GM18508 (cell line): ENCODE measurements at regions not wholly inside any gene's neighbourhood (a gene's known extent, or its start where the extent isn't known, plus 50 kb on each side); places are given as distances from the start of the nearest gene placed in this dataset.

ENCODE experiments used
- ATAC-seq: cut with Tn5 transposase; IDR thresholded peaks from one replicate; pipeline ENCODE4 v1.9.1; 2021; ENCODE audit warnings: moderate number of reproducible peaks; ENCODE audit not compliant: insufficient read depth, unreplicated experiment

DNA sequence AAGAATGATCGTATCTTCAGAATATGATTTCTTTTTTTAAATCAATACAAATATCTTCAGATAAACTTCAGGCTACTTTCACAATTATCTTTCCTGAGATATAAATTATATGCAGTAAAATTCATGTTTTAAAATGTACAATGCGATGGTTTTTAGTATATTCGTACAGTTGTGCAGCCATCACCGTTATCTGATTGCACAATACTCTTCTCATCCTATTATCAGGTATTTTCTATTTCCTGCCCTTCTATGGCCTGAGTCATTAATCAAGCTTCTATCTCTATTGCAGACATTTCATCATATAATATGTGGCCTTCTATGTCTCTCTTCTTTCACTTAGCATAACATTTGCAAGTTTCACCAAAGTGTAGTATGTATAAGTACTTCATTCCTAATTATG, 1360.2 kb upstream of the SLC10A2 start:
- no peak for ATAC-seq

DNA sequence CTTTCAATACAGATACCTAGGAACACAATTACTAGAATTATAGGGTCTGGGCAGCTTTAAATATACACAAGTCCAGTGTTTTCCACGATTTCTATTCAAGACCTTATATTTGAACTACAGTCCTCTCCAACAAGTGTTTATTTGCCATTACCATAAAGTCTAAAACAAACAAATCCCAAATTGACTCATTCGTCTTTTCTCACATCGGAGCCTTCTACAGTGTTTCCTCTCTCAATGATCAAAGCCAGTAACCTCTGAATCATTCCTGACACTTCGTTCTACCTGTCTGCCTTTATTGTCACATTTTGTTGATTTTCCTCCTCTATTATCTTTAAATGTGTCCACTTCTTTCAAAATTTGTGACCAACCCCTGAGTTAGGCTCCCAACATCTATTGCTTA, 1356.5 kb upstream of the SLC10A2 start:
- no peak for ATAC-seq

DNA sequence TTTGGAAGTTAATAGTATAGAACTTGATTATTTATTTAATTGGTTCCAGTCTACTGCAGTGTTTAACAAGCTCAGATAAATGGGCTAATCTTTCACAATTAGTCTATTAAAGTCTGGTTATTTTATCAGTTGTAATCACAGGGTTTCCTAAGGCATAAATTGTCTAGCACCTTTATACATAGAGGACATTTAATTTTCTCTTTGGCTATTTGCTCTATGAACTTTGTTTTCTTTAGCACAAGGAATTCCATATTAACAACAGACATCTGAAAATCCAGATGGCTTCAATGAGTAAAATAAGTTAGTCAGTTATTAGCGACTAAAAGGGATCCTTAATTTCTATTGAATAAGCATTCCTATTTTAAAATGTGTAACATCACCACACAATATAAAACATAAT, 1350.8 kb upstream of the SLC10A2 start:
- ATAC-seq: no peak

DNA sequence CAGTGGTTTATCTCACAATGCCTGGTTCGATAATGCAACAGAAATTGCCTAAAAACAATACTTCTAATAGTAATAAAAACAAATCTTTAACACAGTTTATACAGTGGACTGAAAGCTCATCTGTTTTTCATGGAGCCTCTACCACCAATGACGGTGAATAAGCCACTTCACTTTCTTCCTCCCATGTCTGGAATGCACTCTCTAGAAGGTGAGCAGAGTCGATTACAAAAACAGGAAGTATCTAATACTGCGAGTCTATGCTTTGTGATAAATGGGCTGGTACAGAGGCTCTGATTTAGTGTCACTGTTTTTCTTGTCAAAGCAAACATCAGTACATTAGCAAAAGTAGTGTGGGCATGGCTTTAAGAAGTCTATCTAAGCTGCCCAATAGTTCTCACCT, 1348.6 kb upstream of the SLC10A2 start:
- no peak for ATAC-seq

DNA sequence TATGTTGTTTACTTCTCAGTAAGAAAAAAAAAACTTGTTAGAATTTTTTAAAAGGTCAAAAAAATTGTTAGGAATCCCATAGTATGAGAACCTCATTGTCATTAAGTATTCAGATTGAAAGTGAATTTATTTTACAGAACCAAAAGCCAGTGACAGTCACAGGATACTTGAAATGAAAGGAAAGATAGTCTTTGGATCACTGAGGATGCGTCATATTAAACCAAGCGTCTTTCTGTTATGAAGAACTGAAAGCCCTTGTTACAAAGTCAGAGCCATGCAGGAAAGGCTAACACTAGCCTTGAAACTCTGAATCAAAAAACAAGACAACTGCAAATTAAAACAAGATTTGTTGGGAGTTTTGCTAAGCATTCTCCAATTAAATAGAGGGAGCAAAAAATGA, 1348.0 kb upstream of the SLC10A2 start:
- ATAC-seq: no peak

DNA sequence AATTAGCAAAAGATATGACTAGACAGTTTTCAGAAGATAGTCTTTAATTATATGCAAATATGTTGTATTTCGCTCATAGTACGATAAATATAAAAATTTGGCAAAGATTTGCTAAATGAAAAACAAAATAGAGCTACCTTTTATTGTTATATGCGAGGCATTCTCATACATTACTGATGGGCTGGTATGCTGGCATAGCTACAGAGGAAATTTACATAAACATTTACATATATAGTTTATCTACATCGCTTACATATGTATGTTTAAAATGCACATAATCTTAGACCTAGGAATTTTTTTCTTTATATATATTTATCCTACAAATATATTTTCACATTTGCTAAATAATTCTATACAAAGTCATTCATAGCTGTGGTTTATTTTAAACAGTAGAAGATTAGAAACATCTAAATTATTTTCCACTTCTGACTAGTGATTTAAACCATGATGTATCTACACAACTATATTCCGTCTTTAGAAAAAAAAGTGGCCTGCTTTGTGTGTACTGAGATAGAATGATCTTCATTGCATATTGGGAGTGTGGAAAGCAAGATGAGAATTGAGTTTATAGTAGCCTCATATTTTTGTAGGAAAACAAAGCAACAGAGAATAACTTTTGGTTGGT, 1345.0 kb upstream of the SLC10A2 start:
- ATAC-seq: no peak

DNA sequence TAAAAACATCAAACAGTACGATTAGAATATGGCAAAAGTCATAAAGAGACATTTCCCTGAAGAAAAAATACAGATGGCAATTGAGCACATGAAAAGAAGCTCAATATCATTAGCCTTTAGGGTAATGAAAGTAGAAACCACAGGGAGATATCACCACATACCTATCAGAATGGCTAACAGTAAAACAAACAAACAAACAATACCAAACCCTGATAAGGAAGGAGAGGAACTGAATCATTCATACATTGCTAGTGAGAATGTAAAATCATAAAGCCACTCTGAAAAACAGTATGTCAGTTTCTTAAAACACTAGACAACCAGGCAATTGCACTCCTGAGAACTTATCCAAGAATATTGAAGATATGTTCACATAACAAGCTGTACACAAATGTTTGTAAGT, 1342.5 kb upstream of the SLC10A2 start:
- ATAC-seq: no peak

DNA sequence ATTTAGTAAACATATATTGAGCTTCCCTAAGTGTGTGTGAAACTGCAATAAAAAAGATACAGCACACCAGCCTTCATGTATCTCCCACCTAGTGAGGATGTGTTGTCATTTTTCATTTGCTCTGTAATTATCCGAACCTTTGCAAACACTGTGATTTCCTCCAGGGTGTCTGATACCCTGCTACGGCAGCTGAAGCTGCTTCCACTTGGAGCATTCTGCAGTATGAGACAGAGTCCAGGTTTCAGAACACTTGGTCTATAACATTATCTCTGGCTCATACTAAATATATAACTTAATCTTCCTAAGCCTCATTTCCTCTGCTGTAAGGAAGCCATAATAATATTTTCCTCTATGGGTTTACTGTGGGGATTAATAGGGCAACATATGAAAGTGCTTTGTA, 1338.1 kb upstream of the SLC10A2 start:
- no peak for ATAC-seq

DNA sequence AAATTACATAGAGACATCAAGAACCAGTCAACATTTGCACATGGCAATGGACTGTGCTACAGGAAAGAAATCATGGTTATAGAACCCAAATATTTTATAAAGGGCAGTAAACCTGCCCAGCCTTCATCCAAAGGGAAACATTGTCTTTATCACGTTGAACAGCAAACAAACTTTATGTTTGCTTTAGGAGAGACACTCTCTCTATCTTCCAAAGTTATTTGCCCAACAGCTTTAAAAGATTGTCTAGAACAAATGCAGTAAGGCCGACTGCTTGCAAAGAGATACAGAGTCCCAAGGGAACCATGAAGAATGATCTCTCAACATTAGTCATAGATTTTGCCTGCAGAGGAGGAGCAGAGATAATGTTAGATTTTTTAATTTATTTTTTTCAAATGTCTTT, 1323.5 kb upstream of the SLC10A2 start:
- no peak for ATAC-seq

DNA sequence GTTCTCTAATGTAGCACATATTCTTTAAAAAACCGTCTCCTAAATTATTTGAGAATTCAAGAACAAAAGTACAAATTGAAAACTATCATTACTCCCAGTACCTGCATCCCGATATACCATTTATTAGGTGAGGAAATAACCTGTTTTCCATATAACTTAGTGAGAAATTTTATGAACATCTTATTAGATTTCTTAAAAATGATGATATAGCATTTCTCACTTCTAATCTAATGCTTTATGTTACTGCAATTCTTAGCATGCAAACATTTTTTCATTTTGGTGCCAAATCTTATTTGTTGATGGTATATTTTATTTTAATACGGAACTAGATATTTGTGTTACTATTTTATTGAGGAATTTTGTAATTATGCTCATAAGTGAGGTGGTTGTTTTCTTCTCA, 1321.3 kb upstream of the SLC10A2 start:
- no peak for ATAC-seq

DNA sequence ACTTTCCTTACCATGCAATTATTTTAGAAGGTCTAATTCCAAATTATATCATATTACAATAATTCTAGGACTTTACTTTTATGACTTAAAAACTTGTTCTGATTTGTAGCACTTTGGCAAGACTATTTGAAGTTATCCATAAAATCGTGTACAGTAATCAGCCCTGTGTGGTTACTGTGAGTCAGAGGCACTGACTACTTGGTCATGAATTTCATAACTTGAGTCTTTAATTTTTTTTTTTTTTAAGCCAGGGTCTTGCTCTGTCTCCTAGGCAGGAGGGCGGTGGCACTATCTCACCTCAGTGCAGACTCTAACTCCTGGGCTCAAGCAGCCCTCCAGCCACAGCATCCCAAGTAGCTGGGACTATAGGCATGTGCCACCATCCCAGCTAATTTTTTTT, 1319.2 kb upstream of the SLC10A2 start:
- no peak for ATAC-seq

DNA sequence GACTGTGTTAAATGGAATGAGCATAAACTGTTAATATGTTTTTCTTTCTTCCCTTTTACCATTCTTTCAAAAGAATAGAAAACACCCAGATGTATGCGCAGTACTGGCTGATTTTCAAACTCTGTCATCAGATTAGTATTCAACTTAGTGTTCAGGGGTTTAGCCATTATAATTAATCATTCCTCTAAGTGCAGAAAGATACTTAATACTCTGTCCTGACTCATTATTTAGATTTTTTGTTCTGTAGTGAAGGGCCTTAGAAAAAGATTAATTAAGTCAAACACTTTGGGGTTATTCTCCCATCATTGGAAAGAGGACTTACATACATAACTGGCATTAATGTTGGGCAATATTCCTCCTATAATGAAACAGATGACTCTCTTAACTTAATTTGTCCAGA, 1316.7 kb upstream of the SLC10A2 start:
- no peak for ATAC-seq

DNA sequence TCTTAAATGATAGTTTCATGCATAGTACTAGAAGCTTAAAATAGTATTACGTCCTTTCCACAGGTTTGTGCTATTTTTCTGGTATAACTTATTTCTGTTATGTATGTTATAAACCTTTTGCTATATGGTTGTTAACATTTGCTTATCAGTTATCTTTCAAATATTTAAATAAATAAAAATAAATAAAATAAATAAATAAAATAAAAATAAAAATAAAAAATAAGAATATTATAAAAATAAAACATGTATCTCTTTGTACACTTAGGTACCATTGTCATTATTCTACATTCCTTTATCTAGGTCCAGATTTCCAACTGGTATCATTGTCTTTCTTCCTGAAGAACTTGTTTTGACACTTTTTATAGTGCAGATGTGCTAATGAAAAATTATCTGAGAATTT, 1310.4 kb upstream of the SLC10A2 start:
- no peak for ATAC-seq

DNA sequence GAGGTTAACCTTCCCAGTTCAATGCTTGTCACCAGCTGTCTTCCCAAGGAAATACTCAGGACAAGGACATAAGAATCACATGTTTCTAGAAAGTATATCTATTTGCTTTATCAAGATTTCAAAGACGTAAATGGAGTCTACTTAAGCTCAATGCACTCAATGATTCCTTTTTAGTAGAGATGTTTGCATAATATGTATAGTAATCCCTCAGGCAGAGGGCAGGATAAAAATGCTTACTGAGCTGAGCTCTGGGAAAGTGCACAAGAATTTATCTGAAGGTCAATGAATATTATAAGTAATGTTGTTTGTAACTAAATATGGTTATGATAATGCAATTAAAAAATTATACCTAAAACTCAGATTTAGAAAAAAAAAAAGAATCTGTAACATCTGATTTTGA, 1309.4 kb upstream of the SLC10A2 start:
- ATAC-seq: no peak

DNA sequence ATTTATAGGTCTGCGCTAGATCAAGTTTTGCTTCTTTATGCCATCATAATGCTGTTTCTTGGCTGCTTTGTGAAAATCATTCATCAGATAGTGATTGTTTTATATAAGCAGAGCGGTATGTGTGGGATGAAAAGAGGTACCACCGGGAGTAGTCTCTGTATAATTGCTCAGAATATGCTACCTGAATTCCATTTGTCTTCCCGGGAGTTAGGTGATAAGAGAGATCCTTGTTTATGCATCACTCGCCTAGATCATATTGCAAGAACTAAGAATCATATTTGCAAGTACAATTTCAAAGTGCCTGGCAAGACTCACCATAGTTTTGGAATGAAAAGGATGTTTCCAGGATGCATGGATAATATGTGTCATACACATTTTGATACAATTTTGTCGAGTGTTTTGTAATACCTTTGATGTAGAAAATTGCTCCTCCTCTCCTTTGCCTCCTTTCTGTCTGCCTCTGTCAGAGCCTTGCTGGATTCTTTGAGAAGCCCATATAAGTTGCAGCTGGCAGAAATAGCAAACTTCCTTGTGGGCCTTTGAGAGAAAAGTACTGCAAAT, 1306.0 kb upstream of the SLC10A2 start:
- ATAC-seq: no peak

DNA sequence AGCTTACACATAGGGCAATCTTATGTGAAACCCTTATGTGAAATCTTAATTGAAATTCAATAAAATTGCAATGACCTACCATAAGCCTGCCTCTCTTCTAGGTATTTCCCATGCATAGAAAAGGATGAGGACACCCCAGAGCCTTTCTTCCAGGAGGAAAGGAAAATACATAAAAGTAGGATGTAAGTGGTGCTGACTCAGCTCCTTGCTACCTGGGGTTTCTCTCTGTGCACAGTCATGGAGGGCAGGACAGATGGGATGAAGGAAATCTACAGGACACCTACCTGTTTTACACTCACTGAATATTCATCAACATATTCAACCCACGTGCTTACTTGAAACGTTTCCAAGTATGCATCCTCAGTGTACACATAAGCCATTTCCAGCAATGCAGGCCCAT, 1299.2 kb upstream of the SLC10A2 start:
- ATAC-seq: no peak

DNA sequence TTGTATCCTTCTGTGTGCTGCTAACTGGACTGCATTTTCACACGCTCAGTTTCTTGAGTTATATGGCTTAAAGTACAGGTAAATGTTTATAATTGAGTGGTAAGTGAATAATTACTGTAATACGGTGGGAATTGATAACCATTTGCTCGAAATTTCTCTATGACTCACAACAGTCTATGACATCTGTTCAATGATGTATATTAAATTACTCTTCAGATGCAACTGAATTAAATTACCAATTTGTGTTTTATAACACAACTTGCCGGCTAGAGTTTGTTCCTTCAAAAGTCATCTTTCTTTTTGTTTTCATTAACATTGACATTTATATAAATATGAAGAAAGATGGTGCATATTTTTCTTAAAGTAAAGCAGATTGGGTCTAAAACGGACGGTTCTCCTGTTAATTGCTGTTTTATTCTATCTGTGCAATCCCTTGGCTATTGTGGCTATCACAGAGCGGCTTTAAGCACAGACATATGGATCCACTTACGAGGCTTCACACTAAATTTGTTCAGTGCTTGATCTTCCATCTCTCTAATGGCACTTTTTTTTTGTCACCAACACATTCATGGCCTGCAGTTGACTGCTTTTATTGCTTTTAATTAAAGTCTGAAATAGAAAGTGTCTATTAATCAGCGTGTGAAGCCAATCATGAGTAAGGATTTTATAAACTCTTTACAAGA, 1291.6 kb upstream of the SLC10A2 start:
- ATAC-seq: no peak

DNA sequence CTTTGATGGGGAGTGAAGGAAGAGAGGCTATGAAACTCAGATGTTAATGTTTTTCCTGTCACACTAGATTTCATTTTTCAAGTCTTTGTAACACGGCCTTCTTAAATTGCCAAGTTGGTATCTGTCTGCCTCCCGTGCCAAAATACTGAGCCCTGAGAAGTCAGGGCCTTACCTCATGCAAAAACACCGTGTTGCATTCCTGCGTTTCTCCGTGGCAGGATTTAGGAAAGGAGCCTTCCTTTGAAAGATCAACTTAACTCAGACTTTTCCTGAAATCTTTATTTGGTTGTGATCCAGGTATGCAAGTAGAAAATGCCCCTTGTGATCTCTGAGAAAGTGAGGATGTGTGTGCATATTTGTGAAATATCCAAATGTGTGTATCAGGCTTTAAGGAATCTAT, 1291.0 kb upstream of the SLC10A2 start:
- ATAC-seq: no peak

DNA sequence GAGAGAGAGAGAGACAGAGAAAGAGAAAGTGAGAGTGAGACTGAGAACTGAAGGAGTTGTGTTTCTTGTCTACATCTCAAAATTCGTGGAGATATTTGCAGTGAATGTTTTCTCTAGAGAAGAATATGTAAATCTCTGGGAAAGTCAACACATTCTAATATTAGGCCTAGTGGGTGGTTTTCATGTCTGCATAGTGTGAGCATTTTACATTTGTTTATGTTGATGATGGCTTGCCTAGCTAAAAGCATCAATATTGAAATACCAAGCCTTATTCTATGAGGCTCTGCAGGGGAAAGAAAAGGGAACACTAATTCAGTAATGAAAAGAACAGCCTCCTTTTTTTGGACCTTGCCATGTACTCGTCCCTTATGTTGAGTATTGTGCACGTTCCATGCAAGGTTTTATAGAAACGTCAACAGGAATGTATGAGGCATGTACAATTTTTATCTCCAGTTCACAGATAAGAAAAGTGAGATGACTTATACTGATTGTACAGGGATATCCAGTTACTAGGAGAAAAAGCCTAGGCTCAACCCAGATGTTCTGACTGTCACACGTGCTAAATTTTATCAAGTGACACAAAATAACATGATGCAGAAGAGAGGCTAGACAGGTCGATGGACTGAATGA, 1288.9 kb upstream of the SLC10A2 start:
- ATAC-seq: no peak

DNA sequence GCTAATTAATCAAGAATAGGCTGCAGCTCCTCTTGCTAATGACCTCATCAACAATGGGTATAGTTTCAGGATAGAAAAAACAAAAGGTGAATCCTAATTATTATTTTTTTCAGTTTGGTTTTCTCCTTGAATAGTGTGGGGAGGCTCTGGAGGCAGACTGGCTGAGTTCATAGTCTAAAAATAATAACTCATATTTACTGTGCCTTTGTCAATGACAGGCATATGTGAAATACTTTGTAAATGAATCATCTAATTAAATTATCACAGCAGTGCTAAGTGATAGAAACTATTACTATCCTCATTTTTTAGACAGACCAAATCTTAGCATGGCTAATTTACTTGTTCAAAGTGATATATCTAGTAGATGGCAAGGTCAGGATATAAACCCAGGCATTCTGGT, 1261.0 kb upstream of the SLC10A2 start:
- no peak for ATAC-seq

DNA sequence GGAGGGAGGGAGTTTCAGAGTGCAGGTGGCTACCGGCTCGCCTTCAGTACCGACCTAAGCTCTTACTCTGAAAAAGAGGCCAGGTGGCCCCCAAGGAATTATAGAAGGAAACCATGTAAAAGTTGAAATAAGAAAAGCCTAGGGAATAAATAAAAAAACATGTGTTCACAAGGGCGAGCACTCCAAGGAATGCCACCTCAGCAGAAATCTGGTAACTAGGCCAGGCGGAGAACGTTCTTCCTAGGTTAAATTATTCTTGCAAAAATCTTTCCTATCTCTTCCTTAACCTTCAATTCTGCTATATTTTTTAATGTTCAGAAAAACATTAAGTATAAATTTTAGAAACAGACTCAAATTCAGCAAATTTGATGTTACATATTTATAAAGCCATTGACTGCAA, 1260.3 kb upstream of the SLC10A2 start:
- ATAC-seq: no peak

DNA sequence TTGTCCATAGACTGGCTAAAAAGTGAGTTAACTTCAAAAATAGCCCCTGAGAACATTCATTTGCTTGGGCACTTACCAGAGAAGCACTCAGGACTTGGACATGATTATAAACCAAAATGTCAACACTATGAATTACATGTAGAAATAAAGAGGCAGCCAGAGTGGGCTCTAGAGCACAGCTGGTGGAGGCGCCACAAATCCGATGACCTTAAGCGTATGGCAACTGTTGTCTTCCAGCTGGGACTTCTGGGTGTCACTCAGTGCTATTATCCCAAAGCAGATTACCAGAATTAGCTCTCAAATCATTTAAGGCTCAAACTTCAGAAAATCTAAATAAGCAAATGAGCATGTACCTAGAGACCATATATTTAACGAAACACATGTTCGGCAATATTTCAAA, 1255.5 kb upstream of the SLC10A2 start:
- ATAC-seq: no peak
